HepG2 (cell line): ENCODE measurements at regions not wholly inside any gene's neighbourhood (a gene's known extent, or its start where the extent isn't known, plus 50 kb on each side); places are given as distances from the start of the nearest gene placed in this dataset.

Experiments used
- EP300 ChIP-seq, 3 experiments: sonication (generic) in 1 of 3; formaldehyde crosslinking in 1 of 3; IDR thresholded peaks; 2 replicates each; pipeline versions ENCODE4 v1.5.1 to v1.6.1; 2011 to 2020; ENCODE audit warnings: low read depth in 2 of 3, low read length in 2 of 3, borderline replicate concordance in 1 of 3, improper control_type of control experiment in 1 of 3, mild to moderate bottlenecking in 1 of 3, missing genetic modification reagents in 1 of 3, moderate library complexity in 1 of 3
- FOXA3 ChIP-seq: IDR thresholded peaks from 2 replicates; pipeline ENCODE4 v1.6.1; 2016; ENCODE audit warnings: missing genetic modification reagents, missing compliant biosample characterization
- FOXJ3 ChIP-seq: sonication (generic); formaldehyde crosslinking; IDR thresholded peaks from 2 replicates; pipeline ENCODE4 v1.4.0; 2020; ENCODE audit warnings: missing genetic modification reagents, mild to moderate bottlenecking, borderline replicate concordance
- FOXK1 ChIP-seq: sonication (generic); formaldehyde crosslinking; IDR thresholded peaks from 2 replicates; pipeline ENCODE4 v1.4.0; 2020; ENCODE audit warnings: low read depth, missing genetic modification reagents, borderline replicate concordance
- HMGXB3 ChIP-seq: sonication (generic); formaldehyde crosslinking; IDR thresholded peaks from 2 replicates; pipeline ENCODE4 v1.4.0; 2020; ENCODE audit warnings: missing genetic modification reagents, borderline replicate concordance
- HNF4G ChIP-seq, 2 experiments: sonication (generic) in 1 of 2; formaldehyde crosslinking in 1 of 2; IDR thresholded peaks; 2 replicates each; pipeline versions ENCODE4 v1.4.0 to v1.6.1; 2011 to 2020; ENCODE audit warnings: borderline replicate concordance in 2 of 2, low read depth in 2 of 2, mild to moderate bottlenecking in 2 of 2, low read length in 1 of 2, missing genetic modification reagents in 1 of 2, moderate library complexity in 1 of 2
- IRF1 ChIP-seq: sonication (generic); formaldehyde crosslinking; IDR thresholded peaks from 2 replicates; pipeline ENCODE4 v1.4.0; 2020; ENCODE audit warnings: low read depth, mild to moderate bottlenecking, missing genetic modification reagents
- ISX ChIP-seq: sonication (generic); formaldehyde crosslinking; conservative IDR thresholded peaks from 2 replicates; pipeline ENCODE4 v1.5.0; 2020; ENCODE audit warnings: missing genetic modification reagents
- KLF16 ChIP-seq, 2 experiments: sonication (generic) in 1 of 2; formaldehyde crosslinking in 1 of 2; IDR thresholded peaks; 2 replicates each; pipeline versions ENCODE4 v1.6.1 to v1.8.0; 2016 to 2023; ENCODE audit warnings: missing genetic modification reagents in 2 of 2, missing compliant biosample characterization in 1 of 2
- POLR2A ChIP-seq, 2 experiments: IDR thresholded peaks; 2 replicates each; pipeline ENCODE4 v1.6.1; 2011; ENCODE audit warnings: low read depth in 2 of 2, low read length in 2 of 2, mild to moderate bottlenecking in 1 of 2, moderate library complexity in 1 of 2; ENCODE audit not compliant: insufficient read depth in 1 of 2
- USF2 ChIP-seq, 2 experiments: sonication (generic) in 1 of 2; formaldehyde crosslinking in 1 of 2; IDR thresholded peaks; 2 replicates each; pipeline versions ENCODE4 v1.5.1 to v1.6.1; 2011 to 2020; ENCODE audit warnings: borderline replicate concordance in 1 of 2, low read depth in 1 of 2, low read length in 1 of 2, mild to moderate bottlenecking in 1 of 2, missing genetic modification reagents in 1 of 2, moderate library complexity in 1 of 2
- ZFX ChIP-seq: sonication (generic); formaldehyde crosslinking; IDR thresholded peaks from 2 replicates; pipeline ENCODE4 v1.4.0; 2020; ENCODE audit warnings: mild to moderate bottlenecking, low read depth, missing genetic modification reagents, moderate library complexity
- ZNF629 ChIP-seq: sonication (generic); formaldehyde crosslinking; conservative IDR thresholded peaks from 2 replicates; pipeline ENCODE4 v1.5.0; 2020; ENCODE audit warnings: missing genetic modification reagents
- TF ChIP-seq, protein P1 (sequence below): IDR thresholded peaks from 2 replicates; pipeline ENCODE4 v1.6.1; 2012; ENCODE audit warnings: inconsistent platforms

GRCh38 chr17:36885153-36885735 lies 52.0 kb upstream of the LHX1 start:
- TF ChIP-seq ZNF629 (CRISPR knock-in tag), result no peak
- TF ChIP-seq HMGXB3, result no peak
- TF ChIP-seq POLR2A (IDR thresholded peaks at IDR 0.05; ENCODE audit: insufficient read depth in 1 of 2, low read depth in 2 of 2, low read length in 2 of 2), result no peak
- TF ChIP-seq FOXK1 (CRISPR knock-in tag), result no peak
- no peak for TF ChIP-seq KLF16 (CRISPR knock-in tag; IDR thresholded peaks at IDR 0.05)
- TF ChIP-seq EP300 (IDR thresholded peaks at IDR 0.05; ENCODE audit: low read depth in 2 of 2, low read length in 2 of 2), result no peak
- no peak for TF ChIP-seq EP300 (CRISPR knock-in tag; IDR thresholded peaks at IDR 0.05; ENCODE audit: borderline replicate concordance)
- TF ChIP-seq, protein P1, sequence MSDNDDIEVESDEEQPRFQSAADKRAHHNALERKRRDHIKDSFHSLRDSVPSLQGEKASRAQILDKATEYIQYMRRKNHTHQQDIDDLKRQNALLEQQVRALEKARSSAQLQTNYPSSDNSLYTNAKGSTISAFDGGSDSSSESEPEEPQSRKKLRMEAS, result no peak
- no peak for TF ChIP-seq FOXJ3 (CRISPR knock-in tag)
- TF ChIP-seq ISX (CRISPR knock-in tag), result no peak
- no peak for TF ChIP-seq FOXA3 (CRISPR knock-in tag)
- TF ChIP-seq IRF1 (CRISPR knock-in tag), result no peak
- no peak for TF ChIP-seq USF2 (IDR thresholded peaks at IDR 0.05; ENCODE audit: low read depth, low read length)
- no peak for TF ChIP-seq USF2 (CRISPR knock-in tag; IDR thresholded peaks at IDR 0.05; ENCODE audit: borderline replicate concordance)
- TF ChIP-seq ZFX (CRISPR knock-in tag), result no peak
- no peak for TF ChIP-seq HNF4G (IDR thresholded peaks at IDR 0.05; ENCODE audit: borderline replicate concordance, low read depth, low read length)
- TF ChIP-seq HNF4G (CRISPR knock-in tag; IDR thresholded peaks at IDR 0.05; ENCODE audit: borderline replicate concordance, low read depth), result no peak
